ENCODE measurements at regions not wholly inside any gene's neighbourhood (a gene's known extent, or its start where the extent isn't known, plus 50 kb on each side); places are given as distances from the start of the nearest gene placed in this dataset.

DNA sequence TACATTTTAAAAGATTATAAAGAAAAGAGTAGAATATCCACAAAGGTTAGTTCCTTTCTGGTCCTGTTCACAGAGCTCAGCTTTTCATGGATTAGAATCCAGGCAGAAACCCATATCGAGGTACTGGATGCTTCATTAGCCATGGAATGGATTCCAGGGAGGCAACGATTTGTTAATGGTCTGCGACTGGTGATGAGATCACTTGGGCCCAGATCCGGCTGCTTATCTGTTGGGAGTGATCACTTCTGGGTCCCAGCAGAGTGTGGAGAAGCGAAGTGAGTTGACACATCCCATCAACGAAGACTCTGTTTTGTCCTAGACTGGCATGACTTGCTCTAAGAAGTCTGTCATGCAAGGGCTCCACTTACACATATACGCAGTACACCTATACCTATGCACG, 165.8 kb downstream of the MAF start:
- H3K4me3 ChIP-seq (ENCODE audit: low read depth, low read length, poor library complexity, severe bottlenecking), result no peak overlapping the region
- no peak overlapping the region for H2AFZ ChIP-seq (ENCODE audit: low read length)
- no peaks in the 10 kb centered on the region for H3K79me2 ChIP-seq (ENCODE audit: insufficient read depth, low read depth, low read length)
- no peak for DNase-seq (ENCODE audit: low spot score)
- BruUV-seq (replicated peaks), result no TSS peak
- H3K9me3 ChIP-seq (ENCODE audit: low read length), result no peaks in the 10 kb centered on the region
- TF ChIP-seq CTCF (conservative IDR thresholded peaks at IDR 0.05; ENCODE audit: low read length) (no peak), EZH2phosphoT487 (IDR thresholded peaks at IDR 0.05; ENCODE audit: borderline replicate concordance, low read depth, low read length) (no peak)
- H3K4me1 ChIP-seq (ENCODE audit: insufficient read depth, low read length, poor library complexity, severe bottlenecking), result no peaks in the 10 kb centered on the region
- ChIA-PET POLR2A (no interaction called here), CTCF (ENCODE audit: unreplicated experiment) (no interaction called here)
- H3K4me2 ChIP-seq (ENCODE audit: low read length), result no peak overlapping the region
- no peaks in the 10 kb centered on the region for H3K9me2 ChIP-seq (ENCODE audit: insufficient read depth, low read length)
- no peaks in the 10 kb centered on the region for H3K36me3 ChIP-seq (ENCODE audit: insufficient read depth, low read length)
- no peaks in the 10 kb centered on the region for H4K20me1 ChIP-seq (ENCODE audit: insufficient read depth, low read length)
- H3K27ac ChIP-seq (ENCODE audit: low read depth, low read length, poor library complexity, severe bottlenecking), result no peak overlapping the region
- intact Hi-C loops (cut with micrococcal nuclease; ENCODE audit: unreplicated experiment), result no loop called here

- Histone ChIP-seq H3K4me3 (ENCODE audit: low read depth, low read length, poor library complexity, severe bottlenecking) (no peak overlapping the region), H2AFZ (ENCODE audit: low read length) (no peak overlapping the region), H3K27ac (ENCODE audit: low read depth, low read length, poor library complexity, severe bottlenecking) (no peak overlapping the region), H3K4me2 (ENCODE audit: low read length) (no peak overlapping the region), H3K79me2 (ENCODE audit: insufficient read depth, low read depth, low read length) (no peaks in the 10 kb centered on the region), H3K36me3 (ENCODE audit: insufficient read depth, low read length) (no peaks in the 10 kb centered on the region), H4K20me1 (ENCODE audit: insufficient read depth, low read length) (no peaks in the 10 kb centered on the region), H3K9me2 (ENCODE audit: insufficient read depth, low read length) (no peaks in the 10 kb centered on the region), H3K4me1 (ENCODE audit: insufficient read depth, low read length, poor library complexity, severe bottlenecking) (no peaks in the 10 kb centered on the region), H3K9me3 (ENCODE audit: low read length) (no peaks in the 10 kb centered on the region)
- intact Hi-C loops (cut with micrococcal nuclease; ENCODE audit: unreplicated experiment), result no loop called here
- ChIA-PET POLR2A (no interaction called here), CTCF (ENCODE audit: unreplicated experiment) (no interaction called here)
- no TSS peak for BruUV-seq (replicated peaks)
- TF ChIP-seq EZH2phosphoT487 (IDR thresholded peaks at IDR 0.05; ENCODE audit: borderline replicate concordance, low read depth, low read length), result no peak
- no peak for TF ChIP-seq CTCF (conservative IDR thresholded peaks at IDR 0.05; ENCODE audit: low read length)
- no peak for DNase-seq (ENCODE audit: low spot score)
These were observed 166.4 kb downstream of the MAF start for GRCh38 chr16:79434092-79434491.

- POLR2A ChIA-PET, result no interaction called here
- no TSS peak for BruUV-seq (replicated peaks)
These were observed 168.6 kb downstream of the MAF start for GRCh38 chr16:79431923-79432322.

More at GRCh38 chr16:79431923-79432322, 168.6 kb downstream of the MAF start:
- Histone ChIP-seq H3K4me1 (ENCODE audit: insufficient read depth, low read length, poor library complexity, severe bottlenecking) (no peaks in the 10 kb centered on the region), H3K9me2 (ENCODE audit: insufficient read depth, low read length) (no peaks in the 10 kb centered on the region), H3K4me3 (ENCODE audit: low read depth, low read length, poor library complexity, severe bottlenecking) (no peak overlapping the region), H3K79me2 (ENCODE audit: insufficient read depth, low read depth, low read length) (no peaks in the 10 kb centered on the region), H2AFZ (ENCODE audit: low read length) (no peak overlapping the region), H3K27ac (ENCODE audit: low read depth, low read length, poor library complexity, severe bottlenecking) (no peak overlapping the region), H3K36me3 (ENCODE audit: insufficient read depth, low read length) (no peaks in the 10 kb centered on the region), H3K4me2 (ENCODE audit: low read length) (no peak overlapping the region), H4K20me1 (ENCODE audit: insufficient read depth, low read length) (no peaks in the 10 kb centered on the region), H3K9me3 (ENCODE audit: low read length) (no peaks in the 10 kb centered on the region)
- no peak for TF ChIP-seq CTCF (conservative IDR thresholded peaks at IDR 0.05; ENCODE audit: low read length)
- TF ChIP-seq EZH2phosphoT487 (IDR thresholded peaks at IDR 0.05; ENCODE audit: borderline replicate concordance, low read depth, low read length), result no peak
- CTCF ChIA-PET (ENCODE audit: unreplicated experiment), result no interaction called here
- intact Hi-C loops (cut with micrococcal nuclease; ENCODE audit: unreplicated experiment), result no loop called here
- no peak for DNase-seq (ENCODE audit: low spot score)
